ENCODE measurements at regions not wholly inside any gene's neighbourhood (a gene's known extent, or its start where the extent isn't known, plus 50 kb on each side); places are given as distances from the start of the nearest gene placed in this dataset.

DNA sequence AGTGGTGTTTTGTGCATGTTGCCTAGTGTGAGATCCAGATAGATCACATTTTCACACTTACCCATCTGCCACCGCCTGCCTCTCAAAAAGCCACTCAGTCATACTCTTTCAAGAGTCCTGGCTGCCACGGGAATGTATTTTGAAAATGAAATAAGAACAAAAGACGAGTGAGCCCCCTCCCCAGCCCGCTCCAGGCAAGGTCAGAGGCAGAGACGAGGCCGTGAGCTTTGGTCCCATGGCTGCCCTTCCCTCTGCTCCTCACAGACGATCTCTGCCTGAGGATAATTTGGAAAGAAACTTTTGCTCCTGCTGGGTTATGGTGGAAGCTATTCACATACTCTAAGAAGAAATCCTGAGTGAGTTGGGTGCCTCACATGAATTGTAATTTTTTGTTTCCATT lies 924.3 kb downstream of the BCL11B start:
- in situ Hi-C loops (cut with HindIII; ENCODE audit: low sequenced_read_pairs), result no loop called here

- in situ Hi-C loops (cut with HindIII; ENCODE audit: low sequenced_read_pairs), result no loop called here
These were observed 923.5 kb downstream of the BCL11B start for GRCh38 chr14:98348505-98348904.

DNA sequence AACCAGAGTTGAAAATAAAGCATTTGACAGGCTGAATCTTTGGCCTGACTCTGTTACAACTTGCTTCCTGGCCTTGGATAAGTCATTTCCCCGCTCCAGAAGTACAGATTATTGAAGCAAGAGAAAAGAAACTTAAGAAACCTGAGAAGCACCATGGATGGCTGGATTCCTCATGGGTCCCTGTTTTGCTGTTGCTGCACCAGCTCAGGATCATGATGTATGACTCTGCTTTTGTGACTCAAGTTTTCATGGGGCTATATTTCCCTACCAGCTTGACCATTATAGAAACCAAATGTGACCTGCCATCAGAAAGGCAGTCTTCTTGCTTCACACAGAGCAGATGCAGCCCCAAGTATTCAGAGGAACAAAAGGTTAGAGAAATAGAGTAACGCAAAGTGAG lies 921.8 kb downstream of the BCL11B start:
- in situ Hi-C loops (cut with HindIII; ENCODE audit: low sequenced_read_pairs), result no loop called here

DNA sequence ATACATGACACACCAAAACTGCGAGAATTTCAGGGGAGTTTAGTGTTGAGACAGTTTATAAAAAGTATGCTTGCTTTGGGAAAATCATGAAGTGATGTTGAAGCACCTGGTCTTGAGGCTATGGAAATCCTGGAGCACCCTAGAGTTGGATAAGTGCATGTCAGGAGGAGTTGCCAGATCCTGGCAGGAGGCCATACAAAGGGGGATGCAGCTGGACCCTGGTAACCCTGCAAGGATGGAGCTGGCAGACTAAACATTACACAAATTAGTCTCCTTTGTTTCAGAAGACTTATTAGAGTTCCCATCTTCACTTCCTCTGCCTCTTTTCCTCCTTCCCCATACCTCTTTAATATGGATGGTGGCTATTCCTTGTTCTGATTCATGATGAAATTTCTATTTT lies 907.0 kb downstream of the BCL11B start:
- in situ Hi-C loops (cut with HindIII; ENCODE audit: low sequenced_read_pairs), result no loop called here

- in situ Hi-C loops (cut with HindIII; ENCODE audit: low sequenced_read_pairs), result no loop called here
These were observed 905.6 kb downstream of the BCL11B start for GRCh38 chr14:98366429-98366828.

GRCh38 chr14:98368221-98368620 lies 903.8 kb downstream of the BCL11B start:
- in situ Hi-C loops (cut with HindIII; ENCODE audit: low sequenced_read_pairs), result no loop called here

GRCh38 chr14:98368916-98369315 lies 903.1 kb downstream of the BCL11B start:
- in situ Hi-C loops (cut with HindIII; ENCODE audit: low sequenced_read_pairs), result no loop called here

- in situ Hi-C loops (cut with HindIII; ENCODE audit: low sequenced_read_pairs), result no loop called here
These were observed 902.7 kb downstream of the BCL11B start for GRCh38 chr14:98369344-98369743.

DNA sequence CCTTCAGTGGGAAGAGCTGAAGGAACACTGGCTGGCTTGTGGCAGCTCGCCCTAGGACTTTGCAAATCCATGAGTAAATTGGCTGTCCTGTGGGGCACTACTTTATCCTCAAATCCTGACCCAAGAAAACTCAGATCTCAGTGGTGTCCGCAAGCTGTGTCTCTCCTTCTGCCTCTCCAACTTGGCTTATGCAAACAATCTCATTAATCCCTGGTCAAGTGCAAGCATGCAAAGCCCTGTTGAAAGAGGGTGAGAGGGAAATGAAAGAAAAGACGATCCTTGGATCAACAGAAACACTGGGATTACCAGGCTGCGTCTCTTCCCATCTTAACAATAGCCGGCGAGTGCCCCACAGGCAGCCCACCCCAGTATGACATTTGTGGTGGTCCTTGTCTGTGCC lies 901.6 kb downstream of the BCL11B start:
- in situ Hi-C loops (cut with HindIII; ENCODE audit: low sequenced_read_pairs), result no loop called here

- in situ Hi-C loops (cut with HindIII; ENCODE audit: low sequenced_read_pairs), result no loop called here
These were observed 900.9 kb downstream of the BCL11B start for GRCh38 chr14:98371141-98371540.

DNA sequence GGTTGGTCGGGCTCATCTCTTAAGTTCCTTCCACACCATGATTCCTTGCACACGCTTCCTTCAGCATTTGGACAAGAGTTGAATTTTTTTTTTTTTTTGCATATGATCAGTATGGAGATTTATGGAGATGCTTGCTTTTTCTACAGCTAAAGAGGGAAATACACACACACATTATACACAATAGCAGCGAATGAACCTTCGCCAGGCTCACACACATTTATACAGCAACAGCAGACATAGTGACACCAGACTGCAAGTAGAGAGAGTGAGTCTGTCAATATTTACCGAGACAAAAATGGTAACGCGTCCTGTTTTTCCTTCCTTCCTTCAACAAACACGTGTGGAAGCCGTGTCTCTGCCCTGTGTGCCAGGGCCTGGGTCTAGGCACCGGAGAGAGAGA lies 897.9 kb downstream of the BCL11B start:
- in situ Hi-C loops (cut with HindIII; ENCODE audit: low sequenced_read_pairs), result no loop called here

DNA sequence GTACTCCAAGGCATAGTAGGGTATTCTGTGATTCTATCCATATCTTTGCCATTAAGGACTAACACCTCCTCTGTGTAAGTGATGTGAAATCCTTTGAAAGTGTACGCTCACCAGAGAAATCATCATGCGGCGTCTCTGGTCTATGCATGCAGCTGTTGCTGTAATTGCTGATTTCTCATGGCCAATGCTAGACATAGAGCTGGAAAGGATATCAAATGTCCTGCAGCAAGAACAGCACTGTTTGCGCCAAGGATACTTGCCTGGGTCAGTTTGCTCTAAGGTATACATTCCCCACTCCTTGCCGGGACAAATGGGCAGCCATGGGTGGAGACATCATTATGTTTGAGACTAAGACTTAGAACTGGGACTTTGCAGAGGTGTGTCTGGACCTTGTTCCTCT lies 896.4 kb downstream of the BCL11B start:
- in situ Hi-C loops (cut with HindIII; ENCODE audit: low sequenced_read_pairs), result no loop called here

DNA sequence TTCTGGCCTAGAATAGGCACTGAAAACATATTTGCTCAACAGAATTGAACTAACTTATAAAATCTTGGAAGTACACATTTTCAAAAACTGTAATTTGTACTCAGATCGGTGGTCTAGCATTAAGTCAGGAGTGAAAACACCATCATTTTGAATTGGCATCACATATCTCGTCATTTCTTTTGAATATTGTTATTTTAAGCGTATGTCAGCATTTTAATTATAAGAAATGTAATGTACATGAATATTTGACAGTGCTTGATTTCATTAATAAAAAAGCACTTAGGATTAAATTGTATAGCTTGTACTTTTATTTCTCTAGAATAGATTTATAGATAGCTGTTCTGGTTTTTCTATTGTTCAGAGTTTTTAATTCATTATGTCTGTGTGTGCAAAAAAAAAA lies 892.2 kb downstream of the BCL11B start:
- in situ Hi-C loops (cut with HindIII; ENCODE audit: low sequenced_read_pairs), result no loop called here

DNA sequence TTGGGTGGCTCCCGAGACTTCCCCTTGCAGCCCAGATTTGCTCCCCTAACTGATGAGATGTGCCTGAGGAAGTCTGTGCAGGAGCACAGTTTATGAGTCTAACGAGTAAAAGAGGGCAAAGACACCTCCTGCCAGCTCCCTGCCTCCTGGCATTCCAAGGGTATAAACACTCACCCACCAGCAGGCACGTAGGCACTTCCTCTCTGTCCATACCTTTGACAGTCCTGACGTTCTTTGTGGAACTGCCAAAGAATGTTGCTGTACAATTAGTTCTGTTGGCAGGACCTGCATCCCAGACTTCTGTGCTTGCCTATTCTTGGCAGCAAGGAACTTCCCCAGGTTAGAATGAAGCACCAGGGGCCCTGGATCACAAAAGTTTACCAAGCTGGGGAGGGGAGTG lies 889.3 kb downstream of the BCL11B start:
- in situ Hi-C loops (cut with HindIII; ENCODE audit: low sequenced_read_pairs), result no loop called here

DNA sequence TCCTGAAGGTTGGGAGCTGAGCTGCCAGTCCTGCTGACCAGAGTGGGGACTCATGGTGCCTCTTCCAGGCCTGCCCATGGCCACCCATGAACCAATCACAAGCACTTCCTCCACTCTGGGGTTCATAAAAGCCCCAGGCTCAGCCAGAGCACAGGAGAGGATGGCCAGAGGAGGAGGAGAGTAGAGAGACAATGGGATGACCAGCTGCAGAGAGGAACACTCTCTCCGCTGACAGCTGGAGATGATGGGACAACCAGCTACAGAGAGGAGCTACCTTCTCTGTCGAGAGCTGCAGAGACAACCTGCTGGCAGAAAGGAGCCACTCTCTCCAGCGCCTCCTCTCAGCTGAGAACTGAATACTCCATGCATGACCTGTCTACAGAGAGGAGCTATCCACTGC lies 886.1 kb downstream of the BCL11B start:
- in situ Hi-C loops (cut with HindIII; ENCODE audit: low sequenced_read_pairs), result no loop called here

DNA sequence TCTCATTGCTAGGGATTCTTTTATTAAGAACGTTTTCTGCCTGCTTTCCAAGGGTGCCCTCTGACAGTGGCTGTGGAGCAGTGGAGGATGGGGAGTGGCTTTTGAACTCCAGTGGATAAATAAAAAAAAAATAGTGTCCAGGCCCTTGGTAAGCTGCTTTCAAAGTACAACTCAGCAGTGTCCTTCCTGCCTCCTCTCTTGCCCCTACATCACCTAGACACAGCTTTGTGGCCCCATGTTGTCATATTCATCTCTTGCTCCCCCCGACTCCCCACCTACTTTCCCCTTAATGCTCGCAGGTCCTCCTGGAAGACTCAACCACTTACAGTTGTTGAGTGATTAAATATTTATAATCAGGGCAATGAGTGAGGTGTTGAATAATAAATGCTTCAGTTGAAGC lies 880.9 kb downstream of the BCL11B start:
- in situ Hi-C loops (cut with HindIII; ENCODE audit: low sequenced_read_pairs), result no loop called here

DNA sequence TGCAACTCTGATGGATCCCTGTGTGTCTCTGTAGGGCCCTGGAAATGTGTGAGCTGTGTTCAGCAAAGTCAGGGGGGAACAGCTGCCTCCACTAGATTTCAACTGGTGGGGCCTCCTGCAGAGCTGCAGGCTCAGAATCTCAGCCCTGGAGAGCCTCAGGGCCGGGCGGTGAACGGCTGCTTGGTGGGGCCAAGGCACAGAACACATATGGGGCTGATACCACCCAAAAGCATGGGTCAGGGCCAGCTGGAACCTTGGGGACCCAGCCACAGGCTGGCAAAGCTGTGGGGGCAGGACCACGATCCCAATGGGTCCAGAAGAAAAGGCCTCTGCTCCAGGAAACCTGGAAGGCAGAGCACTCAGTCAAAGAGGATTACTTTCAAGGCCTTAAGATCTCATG lies 878.5 kb downstream of the BCL11B start:
- in situ Hi-C loops (cut with HindIII; ENCODE audit: low sequenced_read_pairs), result no loop called here

DNA sequence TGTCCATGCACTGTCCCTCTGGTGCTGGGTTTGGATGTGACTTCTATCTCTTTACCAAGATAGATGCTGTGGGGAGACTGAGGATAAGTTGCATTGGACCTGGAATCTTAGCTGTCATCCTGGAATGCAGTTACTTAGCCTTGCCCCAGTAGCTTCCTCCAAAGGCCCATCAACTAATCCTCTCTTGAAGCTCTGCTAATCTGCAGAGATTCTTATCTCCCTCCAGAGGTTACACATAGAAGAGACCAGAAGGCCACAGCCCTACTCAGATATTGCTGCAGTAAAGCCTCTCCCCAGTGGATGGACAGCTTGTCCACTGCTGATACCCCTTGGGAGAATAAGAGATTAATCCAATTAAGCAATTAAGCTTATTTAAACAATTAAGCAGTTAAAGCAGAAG lies 867.2 kb downstream of the BCL11B start:
- in situ Hi-C loops (cut with HindIII; ENCODE audit: low sequenced_read_pairs), result no loop called here

DNA sequence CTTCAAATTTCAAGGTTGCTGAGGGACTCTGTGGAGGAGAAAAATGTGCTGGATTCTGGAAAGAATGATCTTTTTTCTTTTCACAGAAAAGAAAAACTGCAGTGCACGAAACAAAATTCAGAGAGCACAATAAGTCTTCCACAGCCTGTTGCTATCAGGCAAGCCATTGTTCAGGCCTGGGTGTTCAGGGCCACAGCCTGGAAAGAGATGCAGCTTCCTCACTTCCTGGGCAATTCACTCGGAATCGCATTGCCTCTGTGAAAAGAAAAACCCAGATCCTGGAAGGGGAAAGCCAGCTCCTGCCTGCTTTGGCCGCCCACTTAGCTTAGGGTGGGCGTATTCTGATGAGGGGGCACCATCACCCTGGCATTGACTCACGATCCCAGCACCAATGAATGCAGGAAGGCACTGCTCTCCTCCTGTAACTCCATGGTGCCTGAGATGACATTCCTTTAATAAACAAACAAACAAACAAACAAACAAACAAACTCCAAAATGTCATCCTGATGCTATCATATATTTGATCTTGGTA lies 863.9 kb downstream of the BCL11B start:
- in situ Hi-C loops (cut with HindIII; ENCODE audit: low sequenced_read_pairs), result no loop called here

- in situ Hi-C loops (cut with HindIII; ENCODE audit: low sequenced_read_pairs), result no loop called here
These were observed 863.3 kb downstream of the BCL11B start for GRCh38 chr14:98408713-98409112.

GRCh38 chr14:98411154-98411553 lies 860.8 kb downstream of the BCL11B start:
- in situ Hi-C loops (cut with HindIII; ENCODE audit: low sequenced_read_pairs), result no loop called here

GRCh38 chr14:98412431-98412830 lies 859.6 kb downstream of the BCL11B start:
- in situ Hi-C loops (cut with HindIII; ENCODE audit: low sequenced_read_pairs), result no loop called here

DNA sequence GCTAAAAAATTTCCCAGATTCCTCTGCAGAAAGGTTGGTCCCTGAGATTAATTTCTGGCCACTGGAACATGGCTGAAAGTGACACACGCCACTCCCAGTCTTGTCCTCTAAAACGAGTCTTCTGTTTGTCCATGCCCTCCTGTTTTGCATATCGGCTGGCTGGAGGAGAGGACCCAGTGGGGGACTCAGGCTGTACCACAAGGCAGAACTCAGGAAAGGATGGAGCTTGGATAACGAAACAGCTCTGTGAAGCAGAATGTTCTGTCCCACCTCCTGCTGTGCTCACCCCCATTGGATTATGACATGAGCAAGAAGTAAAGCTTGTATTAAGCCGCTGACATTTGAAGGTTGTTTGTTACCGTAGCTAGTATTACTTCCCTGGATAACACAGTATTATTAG lies 856.2 kb downstream of the BCL11B start:
- in situ Hi-C loops (cut with HindIII; ENCODE audit: low sequenced_read_pairs), result no loop called here

- in situ Hi-C loops (cut with HindIII; ENCODE audit: low sequenced_read_pairs), result no loop called here
These were observed 855.0 kb downstream of the BCL11B start for GRCh38 chr14:98417001-98417400.
